ENCODE measurements at regions not wholly inside any gene's neighbourhood (a gene's known extent, or its start where the extent isn't known, plus 50 kb on each side); places are given as distances from the start of the nearest gene placed in this dataset.

DNA sequence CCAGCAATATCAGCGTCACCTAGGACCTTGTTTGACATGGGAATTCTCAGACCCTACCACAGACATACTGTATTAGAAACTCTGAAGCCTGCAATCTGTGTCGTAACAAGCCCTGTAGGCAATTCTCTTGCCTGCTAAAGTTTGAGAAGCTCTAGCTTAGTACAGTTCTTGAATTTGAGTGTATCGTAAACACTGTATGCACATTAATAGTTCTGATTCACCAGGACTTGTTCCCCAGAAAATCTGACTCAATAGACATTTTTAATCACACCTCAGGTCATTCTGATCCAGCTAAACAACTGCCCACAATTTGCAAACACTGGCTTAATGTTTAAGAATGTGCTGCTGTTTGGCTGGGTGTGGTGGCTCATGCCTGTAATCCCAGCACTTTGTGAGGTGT is 414.3 kb downstream of the TFAP2A start:
- TF ChIP-seq CTCF (conservative IDR thresholded peaks at IDR 0.05; ENCODE audit: low read depth, low read length) (no peak), EZH2 (IDR thresholded peaks at IDR 0.05; ENCODE audit: borderline replicate concordance, low read depth, low read length, poor library complexity, severe bottlenecking) (no peak)

All from A673 (cell line).